CD14-positive monocyte (primary cell): ENCODE measurements at regions not wholly inside any gene's neighbourhood (a gene's known extent, or its start where the extent isn't known, plus 50 kb on each side); places are given as distances from the start of the nearest gene placed in this dataset.

ENCODE experiments used
- DNase-seq, 3 donors: peaks; one replicate each; pipeline ENCODE4 v3.0.0-alpha.2; 2011 to 2022
- H2AFZ ChIP-seq: 2 replicates; pipeline ENCODE4 v1.6.0; 2012; ENCODE audit warnings: mild to moderate bottlenecking, low read depth, low read length, inconsistent platforms; ENCODE audit not compliant: insufficient read depth, poor library complexity, severe bottlenecking
- H3K27ac ChIP-seq, 2 donors: 1 replicate in 1 of 2; 2 replicates in 1 of 2; pipeline ENCODE4 v1.5.1; 2012 to 2013; ENCODE audit warnings: low read length in 2 of 2, control low read depth in 1 of 2, inconsistent platforms in 1 of 2, low read depth in 1 of 2, mild to moderate bottlenecking in 1 of 2
- H3K27me3 ChIP-seq, 2 donors: one replicate each; pipeline versions ENCODE4 v1.6.0 to v1.6.1; 2011 to 2013; ENCODE audit warnings: low read length in 2 of 2; ENCODE audit not compliant: control insufficient read depth in 2 of 2, insufficient read depth in 2 of 2
- H3K36me3 ChIP-seq, 2 donors: replicated peaks in 1 of 2; 1 replicate in 1 of 2; 2 replicates in 1 of 2; pipeline versions ENCODE4 v1.5.1 to v1.6.1; 2012 to 2013; ENCODE audit warnings: low read length in 2 of 2, control low read depth in 1 of 2, inconsistent platforms in 1 of 2, mild to moderate bottlenecking in 1 of 2; ENCODE audit not compliant: insufficient read depth in 2 of 2, control insufficient read depth in 1 of 2
- H3K4me1 ChIP-seq, 2 donors: 1 replicate in 1 of 2; 2 replicates in 1 of 2; pipeline versions ENCODE4 v1.5.1 to v1.6.1; 2012 to 2013; ENCODE audit warnings: low read length in 2 of 2, control low read depth in 1 of 2, inconsistent platforms in 1 of 2, mild to moderate bottlenecking in 1 of 2, moderate library complexity in 1 of 2; ENCODE audit not compliant: insufficient read depth in 2 of 2, control insufficient read depth in 1 of 2
- H3K4me2 ChIP-seq: replicated peaks from 2 replicates; pipeline ENCODE3; 2012; ENCODE audit warnings: low read length, moderate library complexity, mild to moderate bottlenecking; ENCODE audit not compliant: poor library complexity, severe bottlenecking; ENCODE audit errors: extremely low read depth
- H3K4me3 ChIP-seq, 3 experiments: fragments of 200-600 bp in 1 of 3; sonication (generic) in 1 of 3; replicated peaks in 1 of 3; 1 replicate in 2 of 3; 2 replicates in 1 of 3; pipeline ENCODE4 v1.5.1; 2011 to 2013; ENCODE audit warnings: low read length in 3 of 3, mild to moderate bottlenecking in 3 of 3, control low read depth in 2 of 3, low read depth in 2 of 3, inconsistent platforms in 1 of 3, moderate library complexity in 1 of 3
- H3K79me2 ChIP-seq: 2 replicates; pipeline ENCODE4 v1.6.0; 2012; ENCODE audit warnings: mild to moderate bottlenecking, control low read depth, inconsistent platforms, low read length, moderate library complexity; ENCODE audit not compliant: insufficient read depth
- H3K9ac ChIP-seq: 2 replicates; pipeline ENCODE4 v1.6.0; 2017; ENCODE audit warnings: low read length, mild to moderate bottlenecking; ENCODE audit not compliant: insufficient read depth, poor library complexity, severe bottlenecking
- H3K9me3 ChIP-seq, 2 donors: replicated peaks in 1 of 2; 1 replicate in 1 of 2; 2 replicates in 1 of 2; pipeline versions ENCODE4 v1.5.1 to v1.6.1; 2012 to 2013; ENCODE audit warnings: low read length in 2 of 2, control low read depth in 1 of 2; ENCODE audit not compliant: control insufficient read depth in 1 of 2, insufficient read depth in 1 of 2
- H4K20me1 ChIP-seq: 2 replicates; pipeline ENCODE4 v1.6.0; 2012; ENCODE audit warnings: mild to moderate bottlenecking, low read length, control low read depth, moderate library complexity; ENCODE audit not compliant: insufficient read depth
- H3K27ac Mint-ChIP-seq, 7 donors: one replicate each; pipeline ENCODE4 v1.8.0; 2020; ENCODE audit warnings: mild to moderate bottlenecking in 7 of 7, mixed read lengths in 7 of 7, moderate library complexity in 6 of 7, inconsistent platforms in 2 of 7
- H3K27me3 Mint-ChIP-seq, 3 donors: one replicate each; pipeline ENCODE4 v1.8.0; 2021 to 2022; ENCODE audit warnings: low read depth in 3 of 3, mild to moderate bottlenecking in 3 of 3, mixed read lengths in 3 of 3, moderate library complexity in 3 of 3, inconsistent platforms in 1 of 3
- H3K36me3 Mint-ChIP-seq, 2 donors: one replicate each; pipeline ENCODE4 v1.8.0; 2020; ENCODE audit warnings: mixed read lengths in 2 of 2, inconsistent platforms in 1 of 2, mild to moderate bottlenecking in 1 of 2
- H3K4me1 Mint-ChIP-seq: one replicate; pipeline ENCODE4 v1.8.0; 2020; ENCODE audit warnings: mild to moderate bottlenecking, mixed read lengths
- H3K4me3 Mint-ChIP-seq, 2 donors: one replicate each; pipeline ENCODE4 v1.8.0; 2020; ENCODE audit warnings: mild to moderate bottlenecking in 2 of 2, mixed read lengths in 2 of 2, moderate library complexity in 1 of 2
- H3K9me3 Mint-ChIP-seq, 7 donors: one replicate each; pipeline ENCODE4 v1.8.0; 2020 to 2022; ENCODE audit warnings: mixed read lengths in 7 of 7, mild to moderate bottlenecking in 6 of 7, moderate library complexity in 6 of 7, inconsistent platforms in 2 of 7
- WGBS: methylation state at CpG from one replicate; pipeline ENCODE4 v1.1.5; 2013; ENCODE audit warnings: missing lambda C conversion rate; ENCODE audit not compliant: insufficient coverage; 5-methylcytosine and 5-hydroxymethylcytosine counted together
- intact Hi-C, 2 donors: fragments of 100-400 bp; cut with micrococcal nuclease; formaldehyde crosslinking; loops; one replicate each; pipeline versions ENCODE4 v1.15.0 to v1.15.1; 2023
- TF ChIP-seq, protein P1 (sequence below): fragments of 200-600 bp; IDR thresholded peaks from one replicate; pipeline ENCODE4 v1.8.0; 2022; ENCODE audit warnings: antibody characterized with exemption, mild to moderate bottlenecking

DNA sequence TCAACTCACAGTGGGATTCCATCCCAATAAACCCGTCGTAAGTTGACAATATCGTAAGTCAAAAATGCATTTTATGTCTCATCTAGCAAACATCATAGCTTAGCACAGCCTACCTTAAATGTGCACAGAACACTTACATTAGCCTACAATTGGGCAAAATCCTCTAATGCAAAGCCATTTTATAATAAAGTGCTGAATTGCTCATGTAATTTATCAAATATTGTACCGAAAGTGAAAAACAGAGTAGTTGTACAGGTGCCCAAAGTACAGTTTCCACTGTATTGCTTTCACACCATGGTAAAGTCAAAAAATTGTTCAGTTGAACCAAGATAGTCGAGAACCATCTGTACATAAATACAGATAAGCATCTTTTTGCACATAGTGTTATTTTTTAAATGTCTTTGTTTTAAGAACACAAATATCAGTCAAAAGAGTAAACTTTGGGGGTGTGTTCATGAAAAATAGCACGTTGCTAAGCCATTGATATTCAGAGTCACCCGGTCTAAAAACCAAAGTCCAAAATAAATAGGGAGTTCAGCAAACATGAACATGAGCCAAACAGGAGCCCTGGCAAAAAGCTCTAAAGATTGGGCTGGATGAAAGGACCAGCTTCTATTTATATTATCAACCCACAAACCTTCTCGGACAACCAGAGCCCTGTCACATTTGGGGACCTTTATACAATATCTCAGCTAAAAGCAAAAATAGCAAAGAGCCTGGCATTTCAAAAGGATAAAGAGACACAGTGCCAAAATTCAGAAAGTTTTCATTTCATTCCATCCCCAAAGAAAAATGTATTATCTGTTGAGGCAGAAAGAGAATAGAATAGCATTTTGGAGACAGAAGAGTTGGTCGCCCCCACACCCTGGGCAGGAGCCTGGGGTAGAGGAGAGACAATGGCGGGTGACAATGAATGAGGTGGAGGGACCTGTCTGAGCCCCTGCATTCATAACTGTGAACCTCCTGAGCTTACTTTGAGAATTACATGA lies 105.9 kb upstream of the SH3BP4 start:
- 96% methylated on average over 4 of the region's 10 CpGs for WGBS

DNA sequence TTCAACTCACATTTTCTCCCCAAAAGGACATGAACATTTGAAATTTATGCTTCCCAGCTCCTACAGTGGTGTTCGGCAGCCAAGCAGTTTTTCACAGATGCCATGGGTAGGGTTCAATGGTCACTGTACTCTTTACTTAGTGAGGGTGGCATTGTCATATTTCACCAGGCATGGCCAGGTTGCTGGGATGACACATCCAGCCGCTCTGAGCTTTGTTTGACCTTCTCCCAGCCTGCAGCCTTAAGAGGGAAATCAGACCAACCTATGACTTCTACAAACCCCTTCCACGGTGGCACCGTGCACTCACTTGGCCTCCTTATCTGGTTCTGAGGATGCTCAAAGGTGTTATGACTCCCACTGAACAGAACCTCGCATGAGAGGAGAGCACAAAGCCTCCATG lies 108.4 kb upstream of the SH3BP4 start:
- no peaks in the 10 kb centered on the region for H3K4me1 ChIP-seq
- no peaks in the 10 kb centered on the region for H3K9me3 ChIP-seq
- H2AFZ ChIP-seq = no peak overlapping the region
- H3K79me2 ChIP-seq = no peaks in the 10 kb centered on the region
- no peak overlapping the region for H3K27ac Mint-ChIP-seq
- H3K4me3 ChIP-seq = no peak overlapping the region
- H3K4me1 Mint-ChIP-seq = no peaks in the 10 kb centered on the region
- H3K4me2 ChIP-seq = no peak overlapping the region
- no peak for DNase-seq
- H3K9ac ChIP-seq = no peak overlapping the region
- no peaks in the 10 kb centered on the region for H3K36me3 Mint-ChIP-seq
- H3K4me3 Mint-ChIP-seq = no peak overlapping the region
- H3K27me3 Mint-ChIP-seq = peaks cover 0 to 6% (median 3%) of the 10 kb centered on the region in 3 donors
- intact Hi-C loops = no loop called here
- no peak overlapping the region for H3K27ac ChIP-seq
- 93% methylated on average over 3 of the region's 5 CpGs for WGBS
- no peaks in the 10 kb centered on the region for H4K20me1 ChIP-seq
- no peaks in the 10 kb centered on the region for H3K27me3 ChIP-seq
- no peaks in the 10 kb centered on the region for H3K36me3 ChIP-seq
- TF ChIP-seq, protein P1, sequence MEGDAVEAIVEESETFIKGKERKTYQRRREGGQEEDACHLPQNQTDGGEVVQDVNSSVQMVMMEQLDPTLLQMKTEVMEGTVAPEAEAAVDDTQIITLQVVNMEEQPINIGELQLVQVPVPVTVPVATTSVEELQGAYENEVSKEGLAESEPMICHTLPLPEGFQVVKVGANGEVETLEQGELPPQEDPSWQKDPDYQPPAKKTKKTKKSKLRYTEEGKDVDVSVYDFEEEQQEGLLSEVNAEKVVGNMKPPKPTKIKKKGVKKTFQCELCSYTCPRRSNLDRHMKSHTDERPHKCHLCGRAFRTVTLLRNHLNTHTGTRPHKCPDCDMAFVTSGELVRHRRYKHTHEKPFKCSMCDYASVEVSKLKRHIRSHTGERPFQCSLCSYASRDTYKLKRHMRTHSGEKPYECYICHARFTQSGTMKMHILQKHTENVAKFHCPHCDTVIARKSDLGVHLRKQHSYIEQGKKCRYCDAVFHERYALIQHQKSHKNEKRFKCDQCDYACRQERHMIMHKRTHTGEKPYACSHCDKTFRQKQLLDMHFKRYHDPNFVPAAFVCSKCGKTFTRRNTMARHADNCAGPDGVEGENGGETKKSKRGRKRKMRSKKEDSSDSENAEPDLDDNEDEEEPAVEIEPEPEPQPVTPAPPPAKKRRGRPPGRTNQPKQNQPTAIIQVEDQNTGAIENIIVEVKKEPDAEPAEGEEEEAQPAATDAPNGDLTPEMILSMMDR = no peak
- peaks cover 0 to 5% (median 1%) of the 10 kb centered on the region in 7 donors for H3K9me3 Mint-ChIP-seq

More for the DNA sequence above, 105.9 kb upstream of the SH3BP4 start:
- H3K36me3 ChIP-seq = no peaks in the 10 kb centered on the region
- H3K27me3 ChIP-seq = no peaks in the 10 kb centered on the region
- H3K27ac Mint-ChIP-seq = no peak overlapping the region
- H3K27ac ChIP-seq = no peak overlapping the region
- no peaks in the 10 kb centered on the region for H3K4me1 ChIP-seq
- no peak overlapping the region for H3K4me3 Mint-ChIP-seq
- H3K79me2 ChIP-seq = no peaks in the 10 kb centered on the region
- H3K9ac ChIP-seq = no peak overlapping the region
- TF ChIP-seq, protein P1 = no peak
- H3K4me3 ChIP-seq = no peak overlapping the region
- H3K9me3 ChIP-seq = no peaks in the 10 kb centered on the region
- H2AFZ ChIP-seq = no peak overlapping the region
- H3K4me1 Mint-ChIP-seq = no peaks in the 10 kb centered on the region
- peaks cover 0 to 7% (median 2%) of the 10 kb centered on the region in 7 donors for H3K9me3 Mint-ChIP-seq
- intact Hi-C loops = no loop called here
- no peak overlapping the region for H3K4me2 ChIP-seq
- DNase-seq = no peak
- no peaks in the 10 kb centered on the region for H4K20me1 ChIP-seq
- no peaks in the 10 kb centered on the region for H3K36me3 Mint-ChIP-seq
- peaks cover 0 to 4% (median 2%) of the 10 kb centered on the region in 3 donors for H3K27me3 Mint-ChIP-seq
